ENCODE measurements at regions not wholly inside any gene's neighbourhood (a gene's known extent, or its start where the extent isn't known, plus 50 kb on each side); places are given as distances from the start of the nearest gene placed in this dataset.

- CTCF ChIA-PET = interaction anchor here (0.6 kb wide), 1 partner anchor 728 kb away, joined by 3 read pairs; no protein-coding TSS in a partner anchor
These were observed 545.7 kb downstream of the GATA3 start for GRCh38 chr10:8600192-8600591.

GRCh38 chr10:8602821-8603220 is 548.3 kb downstream of the GATA3 start:
- no peaks in the 10 kb centered on the region for H3K36me3 Mint-ChIP-seq (ENCODE audit: insufficient read depth, unreplicated experiment)
- H3K4me3 Mint-ChIP-seq (ENCODE audit: unreplicated experiment) = no peak overlapping the region
- H3K27ac Mint-ChIP-seq (ENCODE audit: unreplicated experiment) = no peak overlapping the region
- Histone ChIP-seq H3K36me3 (ENCODE audit: control insufficient read depth, insufficient read depth, low read length) (no peaks in the 10 kb centered on the region), H3K4me3 (ENCODE audit: low read depth, low read length) (no peak overlapping the region), H3K27me3 (replicated peaks; ENCODE audit: control insufficient read depth, insufficient read depth, low read length) (no peaks in the 10 kb centered on the region), H3K9me3 (peaks cover 16% of the 10 kb centered on the region), H3K4me1 (no peaks in the 10 kb centered on the region)
- TF ChIP-seq CTCF (IDR thresholded peaks at IDR 0.05; ENCODE audit: insufficient read depth in 1 of 2, low read depth in 1 of 2, low read length in 1 of 2, severe bottlenecking in 1 of 2, unreplicated experiment in 1 of 2) = no peak
- DNase-seq = no peak
- ChIA-PET POLR2A (no interaction called here), CTCF (no interaction called here)
- no peaks in the 10 kb centered on the region for H3K4me1 Mint-ChIP-seq (ENCODE audit: low read depth, unreplicated experiment)
- H3K27me3 Mint-ChIP-seq (ENCODE audit: insufficient read depth, unreplicated experiment) = no peaks in the 10 kb centered on the region
- intact Hi-C loops (cut with micrococcal nuclease; ENCODE audit: unreplicated experiment) = no loop called here
- peaks cover 24% of the 10 kb centered on the region for H3K9me3 Mint-ChIP-seq (ENCODE audit: unreplicated experiment)
- BruUV-seq (replicated peaks) = no TSS peak

More at GRCh38 chr10:8600192-8600591, 545.7 kb downstream of the GATA3 start:
- H3K27me3 Mint-ChIP-seq (ENCODE audit: insufficient read depth, unreplicated experiment) = no peaks in the 10 kb centered on the region
- no peak overlapping the region for H3K4me3 Mint-ChIP-seq (ENCODE audit: unreplicated experiment)
- no peak overlapping the region for H3K27ac Mint-ChIP-seq (ENCODE audit: unreplicated experiment)
- H3K4me1 Mint-ChIP-seq (ENCODE audit: low read depth, unreplicated experiment) = peaks cover under 1% of the 10 kb centered on the region
- Histone ChIP-seq H3K9me3 (peaks cover 5% of the 10 kb centered on the region), H3K27me3 (replicated peaks; ENCODE audit: control insufficient read depth, insufficient read depth, low read length) (no peaks in the 10 kb centered on the region), H3K4me1 (no peaks in the 10 kb centered on the region; the same call in 1 of the 2 replicates), H3K36me3 (ENCODE audit: control insufficient read depth, insufficient read depth, low read length) (no peaks in the 10 kb centered on the region), H3K4me3 (ENCODE audit: low read depth, low read length) (no peak overlapping the region)
- BruUV-seq (replicated peaks) = no TSS peak
- no peak for DNase-seq
- H3K9me3 Mint-ChIP-seq (ENCODE audit: unreplicated experiment) = peaks cover 5% of the 10 kb centered on the region
- POLR2A ChIA-PET = no interaction called here
- intact Hi-C loops (cut with micrococcal nuclease; ENCODE audit: unreplicated experiment) = no loop called here
- no peaks in the 10 kb centered on the region for H3K36me3 Mint-ChIP-seq (ENCODE audit: insufficient read depth, unreplicated experiment)
- TF ChIP-seq CTCF (IDR thresholded peaks at IDR 0.05; ENCODE audit: insufficient read depth in 1 of 2, low read depth in 1 of 2, low read length in 1 of 2, severe bottlenecking in 1 of 2, unreplicated experiment in 1 of 2) = no peak

GRCh38 chr10:8614054-8614565 is 559.6 kb downstream of the GATA3 start:
- H3K4me1 ChIP-seq = peaks cover 23% of the 10 kb centered on the region
- no peaks in the 10 kb centered on the region; the same call in 1 of the 2 replicates for H3K9me3 ChIP-seq
- Mint-ChIP-seq H3K4me1 (ENCODE audit: low read depth, unreplicated experiment) (peaks cover 7% of the 10 kb centered on the region), H3K9me3 (ENCODE audit: unreplicated experiment) (peaks cover 17% of the 10 kb centered on the region), H3K4me3 (ENCODE audit: unreplicated experiment) (no peak overlapping the region), H3K36me3 (ENCODE audit: insufficient read depth, unreplicated experiment) (peaks cover 5% of the 10 kb centered on the region), H3K27me3 (ENCODE audit: insufficient read depth, unreplicated experiment) (no peaks in the 10 kb centered on the region), H3K27ac (ENCODE audit: unreplicated experiment) (no peak overlapping the region)
- ChIA-PET POLR2A (no interaction called here), CTCF (no interaction called here)
- no TSS peak for BruUV-seq (replicated peaks)
- no peak for DNase-seq
- no peak overlapping the region for H3K4me3 ChIP-seq (ENCODE audit: low read depth, low read length)
- H3K36me3 ChIP-seq (ENCODE audit: control insufficient read depth, insufficient read depth, low read length) = no peaks in the 10 kb centered on the region
- no peak for TF ChIP-seq CTCF (IDR thresholded peaks at IDR 0.05; ENCODE audit: insufficient read depth in 1 of 2, low read depth in 1 of 2, low read length in 1 of 2, severe bottlenecking in 1 of 2, unreplicated experiment in 1 of 2)
- intact Hi-C loops (cut with micrococcal nuclease; ENCODE audit: unreplicated experiment) = no loop called here
- no peaks in the 10 kb centered on the region for H3K27me3 ChIP-seq (replicated peaks; ENCODE audit: control insufficient read depth, insufficient read depth, low read length)
